T1000 (cell line): ENCODE measurements at regions not wholly inside any gene's neighbourhood (a gene's known extent, or its start where the extent isn't known, plus 50 kb on each side); places are given as distances from the start of the nearest gene placed in this dataset.
"Not testable (repeated sequence)": the region's sequence is repeated elsewhere in the genome, so short reads cannot be mapped to it uniquely, and the experiment has no call there.

ENCODE experiments used
- DNase-seq: peaks from one replicate; lab custom pipeline; 2025; ENCODE audit warnings: mixed read lengths; lab: John Stamatoyannopoulos, UW

DNA sequence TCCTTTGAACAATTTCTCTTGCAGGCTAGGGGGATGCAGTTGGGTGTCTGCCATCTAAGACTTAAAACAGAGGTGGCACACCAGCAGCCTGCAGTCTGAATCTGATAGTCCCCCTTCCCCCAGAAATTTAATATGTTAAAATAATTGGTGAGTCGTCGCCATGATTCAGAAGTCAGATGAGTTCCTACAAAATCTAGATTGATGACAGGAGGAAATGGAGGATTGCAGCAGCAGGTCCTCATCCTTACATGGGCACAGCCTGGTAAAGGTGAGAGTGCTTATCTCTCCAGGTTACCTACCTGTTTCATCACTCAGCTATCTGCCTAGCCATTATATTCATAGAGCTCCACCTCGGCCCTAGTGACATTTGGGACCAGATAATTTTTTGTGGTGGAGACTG is 112.3 kb downstream of the PCSK1 start:
- no peak for DNase-seq

DNA sequence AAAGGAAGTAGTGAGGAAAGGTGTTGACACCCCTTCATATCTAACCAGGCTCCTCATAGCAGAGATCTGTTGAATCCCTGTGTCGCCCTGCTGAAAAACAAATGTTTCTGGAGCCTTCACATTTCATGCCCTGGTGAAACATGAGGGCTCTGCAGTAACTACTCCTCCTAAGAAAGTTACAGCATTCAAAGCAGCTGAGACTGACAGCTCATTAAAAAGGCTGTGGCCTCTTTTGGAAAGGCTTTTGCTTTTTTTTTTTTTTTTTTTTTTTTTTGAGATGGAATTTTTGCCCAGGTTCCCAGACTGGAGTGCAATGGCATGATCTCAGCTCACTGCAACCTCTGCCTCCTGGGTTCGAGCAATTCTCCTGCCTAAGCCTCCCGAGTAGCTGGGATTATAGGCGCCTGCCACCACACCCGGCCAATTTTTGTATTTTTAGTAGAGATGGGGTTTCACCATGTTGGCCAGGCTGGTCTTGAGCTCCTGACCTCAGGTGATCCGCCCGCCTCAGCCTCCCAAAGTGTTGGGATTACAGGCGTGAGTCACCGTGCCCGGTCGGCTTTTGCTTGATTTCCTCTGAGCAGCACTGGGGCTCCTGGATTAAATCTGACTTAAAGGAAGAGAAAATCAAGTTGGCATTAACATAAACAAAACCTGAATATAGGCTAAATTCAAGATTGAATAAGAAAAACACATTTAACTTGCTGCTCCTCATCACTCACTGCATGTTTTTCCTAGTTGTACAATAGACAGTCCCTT is 112.9 kb downstream of the PCSK1 start:
- not testable (repeated sequence) for DNase-seq

DNA sequence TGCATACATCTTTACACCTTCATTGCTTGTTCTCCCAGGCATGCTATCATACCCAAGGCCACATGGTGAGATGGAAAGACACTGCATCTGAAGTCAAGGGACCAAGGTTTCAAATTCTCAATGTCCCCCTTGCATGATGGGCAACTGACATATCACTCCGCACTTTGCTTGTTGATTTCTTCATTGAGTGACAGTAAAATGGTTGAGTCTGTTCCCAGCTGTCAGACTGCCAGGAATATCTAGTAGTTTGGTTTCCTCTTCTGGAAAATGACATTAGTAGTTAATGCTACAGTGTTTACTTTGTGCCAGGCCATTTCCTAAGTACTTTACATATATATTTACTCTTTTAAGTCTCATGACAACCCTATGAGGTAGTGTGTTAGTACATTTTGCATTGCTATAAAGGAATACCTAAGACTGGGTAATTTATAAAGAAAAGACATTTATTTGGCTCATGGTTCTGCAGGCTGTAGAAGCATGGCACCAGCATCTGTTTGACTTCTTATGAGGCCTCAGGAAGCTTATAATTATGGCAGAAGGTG is 114.4 kb downstream of the PCSK1 start:
- no peak for DNase-seq

DNA sequence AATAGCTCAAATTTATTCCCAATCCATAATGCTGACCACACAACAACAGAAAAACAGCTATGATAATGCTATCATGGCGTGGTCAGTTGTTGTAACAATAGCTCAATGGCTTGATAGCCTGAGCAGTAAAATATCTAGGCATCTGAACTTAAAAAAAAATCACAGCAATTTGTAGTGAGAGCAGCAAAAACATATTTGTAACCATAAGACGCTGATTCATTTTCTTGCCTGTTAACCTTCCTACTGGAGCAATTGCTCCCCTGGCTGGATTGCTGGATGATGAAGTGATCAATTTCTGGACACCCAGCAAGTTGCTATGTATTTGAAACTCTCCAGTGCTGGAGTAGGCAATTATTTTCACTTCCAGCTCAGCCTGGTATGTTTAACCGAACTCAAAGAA is 115.1 kb downstream of the PCSK1 start:
- no peak for DNase-seq

DNA sequence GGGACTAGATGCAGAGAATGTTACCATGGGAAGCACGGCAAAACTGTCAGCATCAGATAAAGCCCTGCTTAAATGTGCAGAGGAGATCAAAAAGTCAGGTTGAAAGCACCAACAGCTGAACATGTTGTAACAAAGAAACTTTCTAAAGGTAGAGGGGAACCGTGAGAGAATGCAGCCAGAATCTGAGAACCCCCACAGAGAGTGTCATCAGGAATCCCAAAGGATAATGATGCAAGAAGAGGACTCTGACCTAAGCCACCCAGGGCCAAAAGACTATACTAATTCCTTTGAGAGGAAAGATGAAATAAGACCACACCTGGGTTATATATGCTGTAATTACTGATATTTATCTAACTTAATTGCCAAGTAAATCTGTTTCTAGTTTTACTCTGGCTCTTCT is 116.6 kb downstream of the PCSK1 start:
- no peak for DNase-seq

DNA sequence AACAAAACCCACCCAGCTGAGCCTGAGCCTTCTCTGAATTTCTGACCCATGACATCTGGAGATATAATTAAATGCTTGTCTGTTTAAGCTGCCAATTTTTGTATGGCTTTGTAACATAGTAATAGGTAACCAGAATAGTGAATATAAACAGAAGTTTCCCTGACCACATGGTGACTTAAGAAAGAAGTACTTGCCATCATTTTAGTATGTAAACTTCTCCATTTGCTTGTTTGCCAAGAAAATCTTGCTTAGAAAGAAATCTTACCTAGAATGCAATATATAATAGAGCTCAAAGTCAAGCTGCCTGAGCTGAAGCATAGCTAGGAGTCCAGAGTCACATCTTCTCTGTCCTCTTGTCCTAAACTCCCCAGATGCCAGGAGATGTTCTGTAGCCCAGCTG is 117.0 kb downstream of the PCSK1 start:
- DNase-seq: no peak

DNA sequence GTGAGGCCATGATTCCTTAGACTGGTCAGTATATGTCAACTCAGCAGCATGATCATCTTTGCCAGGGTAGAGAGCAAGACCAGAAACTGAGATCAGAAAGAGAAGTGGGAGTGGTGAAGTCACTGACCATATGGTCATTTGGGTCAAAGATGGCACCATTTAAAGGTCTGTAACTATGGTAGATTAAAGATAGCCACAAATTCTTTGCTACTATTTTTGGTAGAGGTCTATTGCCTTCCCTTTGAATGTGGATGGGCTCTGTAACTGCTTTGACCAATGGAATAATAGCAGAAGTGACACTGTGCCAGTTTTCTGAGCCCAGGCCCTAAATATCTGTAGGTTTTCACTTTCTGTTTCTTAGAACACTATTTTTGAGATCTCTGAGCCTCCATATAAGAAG is 117.6 kb downstream of the PCSK1 start:
- no peak for DNase-seq

DNA sequence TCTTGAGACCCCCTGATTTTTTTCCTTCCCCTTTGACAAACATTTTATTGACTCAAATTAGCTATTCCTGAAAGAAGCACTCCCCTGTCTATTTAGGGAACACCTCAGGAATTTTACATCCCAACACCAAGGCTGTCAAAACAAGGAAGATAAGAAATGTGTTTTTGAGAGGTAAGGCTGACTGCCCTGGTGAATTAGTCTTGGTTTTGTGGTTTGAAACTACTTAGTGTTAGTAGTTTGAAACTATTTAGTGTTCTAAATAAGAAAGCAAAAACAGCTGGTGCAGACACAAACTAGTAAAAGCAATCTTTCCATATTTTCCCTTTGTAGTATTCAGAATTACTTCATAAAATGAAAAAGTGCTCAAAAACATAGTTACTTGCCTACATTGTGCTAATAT is 120.7 kb downstream of the PCSK1 start:
- no peak for DNase-seq

DNA sequence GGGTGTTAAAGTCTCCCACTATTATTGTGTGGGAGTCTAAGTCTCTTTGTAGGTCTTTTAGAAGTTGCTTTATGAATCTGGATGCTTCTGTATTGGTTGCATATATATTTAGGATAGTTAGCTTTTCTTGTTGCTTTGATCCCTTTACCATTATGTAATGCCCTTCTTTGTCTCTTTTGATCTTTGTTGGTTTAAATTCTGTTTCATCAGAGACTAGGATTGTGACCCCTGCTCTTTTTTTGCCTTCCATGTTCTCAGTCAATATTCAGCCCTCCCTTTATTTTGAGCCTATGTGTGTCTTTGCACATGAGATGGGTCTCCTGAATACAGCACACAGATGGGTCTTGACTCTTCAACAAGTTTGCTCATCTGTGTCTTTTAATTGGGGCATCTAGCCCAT is 126.0 kb downstream of the PCSK1 start:
- DNase-seq: not testable (repeated sequence)

DNA sequence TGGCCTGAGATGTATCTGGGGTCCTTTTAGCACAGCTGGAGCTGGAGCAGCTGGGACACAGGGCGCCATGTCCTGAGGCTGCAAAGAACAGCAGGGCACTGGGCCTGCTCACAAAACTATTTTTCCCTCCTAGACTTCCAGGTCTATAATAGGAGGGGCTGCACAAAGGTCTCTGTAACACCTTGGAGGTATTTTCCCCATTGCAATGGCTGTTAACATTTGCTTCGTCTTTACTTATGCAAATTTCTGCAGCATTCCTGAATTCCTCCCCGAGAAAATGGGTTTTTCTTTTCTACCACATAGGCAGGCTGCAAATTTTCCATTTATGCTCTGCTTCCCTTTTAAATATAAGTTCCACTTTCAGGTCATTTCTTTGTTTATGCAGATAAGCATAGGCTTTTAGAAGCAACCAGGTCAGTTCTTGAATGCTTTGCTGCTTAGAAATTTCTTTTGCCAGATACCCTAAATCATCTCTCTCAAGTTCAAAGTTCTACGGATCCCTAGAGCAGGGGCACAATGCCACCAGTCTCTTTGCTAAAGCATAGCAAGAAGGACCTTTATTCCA is 130.8 kb downstream of the PCSK1 start:
- no peak for DNase-seq

DNA sequence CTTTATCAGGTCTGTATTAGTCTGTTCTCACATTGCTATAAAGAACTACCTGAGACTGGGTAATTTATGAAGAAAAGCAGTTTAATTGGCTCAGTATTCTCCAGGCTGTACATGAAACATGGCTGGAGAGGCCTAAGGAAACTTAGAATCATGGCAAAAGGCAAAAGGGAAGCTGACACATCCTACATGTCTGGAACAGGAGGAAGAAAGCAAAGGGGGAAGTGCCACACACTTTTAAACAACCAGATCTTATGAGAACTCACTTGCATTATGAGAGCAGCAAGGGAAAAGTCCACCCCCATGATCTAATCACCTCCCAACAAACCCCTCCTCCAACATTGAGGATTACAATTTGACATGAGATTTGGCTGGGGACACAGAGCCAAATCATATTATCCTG is 132.1 kb downstream of the PCSK1 start:
- DNase-seq: no peak

DNA sequence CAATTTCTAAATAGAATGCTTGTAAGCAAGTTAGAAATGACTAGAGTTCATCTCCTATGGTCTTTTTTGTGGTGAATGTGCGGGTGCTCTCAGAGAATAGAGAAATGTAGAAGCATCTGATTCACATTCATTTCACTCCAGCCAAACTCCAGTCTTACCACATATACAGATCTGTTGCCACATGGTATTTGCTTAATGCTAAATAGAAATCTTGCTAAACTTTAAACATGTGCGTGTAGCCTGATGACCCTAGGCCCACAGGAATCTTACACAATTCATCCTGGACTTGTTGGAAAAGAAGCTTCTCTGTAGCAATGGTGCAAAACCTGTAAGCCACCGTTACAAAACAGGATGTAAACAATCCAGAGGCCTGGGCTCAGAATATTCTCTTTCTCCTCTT is 135.2 kb downstream of the PCSK1 start:
- no peak for DNase-seq

DNA sequence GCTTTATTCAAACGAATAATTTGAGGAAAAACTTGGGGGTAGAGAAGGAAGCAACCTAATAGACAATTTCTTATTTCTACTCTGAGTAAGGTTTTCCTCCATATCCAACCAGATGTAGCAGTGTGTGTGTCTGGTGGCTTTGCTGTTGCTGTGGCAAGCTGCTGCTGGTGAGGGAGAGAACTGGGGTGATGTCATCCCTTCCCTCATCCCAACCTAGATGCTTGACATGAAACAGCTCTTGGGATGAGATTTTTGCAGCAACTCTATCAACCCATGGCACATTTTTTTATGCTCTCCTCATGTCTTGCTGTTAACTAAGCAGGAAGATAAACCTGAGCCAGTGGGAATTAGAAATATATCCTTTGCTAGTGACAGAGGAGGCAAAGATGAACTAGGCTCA is 135.8 kb downstream of the PCSK1 start:
- no peak for DNase-seq

DNA sequence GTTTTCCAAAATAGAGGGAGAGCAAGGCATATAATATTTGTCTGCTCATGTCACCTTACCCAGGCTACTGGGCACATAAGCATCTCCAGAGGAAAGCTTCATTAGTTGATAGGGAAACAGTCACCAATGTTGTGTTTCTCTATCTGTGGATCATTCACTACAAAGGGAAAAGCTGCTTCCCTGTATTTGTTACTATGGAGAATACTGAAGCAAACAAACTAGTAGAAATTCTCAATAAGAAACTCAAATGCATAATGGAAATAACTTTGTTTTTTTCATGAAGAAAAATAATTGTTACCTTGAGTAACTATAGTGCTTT is 138.2 kb downstream of the PCSK1 start:
- no peak for DNase-seq

DNA sequence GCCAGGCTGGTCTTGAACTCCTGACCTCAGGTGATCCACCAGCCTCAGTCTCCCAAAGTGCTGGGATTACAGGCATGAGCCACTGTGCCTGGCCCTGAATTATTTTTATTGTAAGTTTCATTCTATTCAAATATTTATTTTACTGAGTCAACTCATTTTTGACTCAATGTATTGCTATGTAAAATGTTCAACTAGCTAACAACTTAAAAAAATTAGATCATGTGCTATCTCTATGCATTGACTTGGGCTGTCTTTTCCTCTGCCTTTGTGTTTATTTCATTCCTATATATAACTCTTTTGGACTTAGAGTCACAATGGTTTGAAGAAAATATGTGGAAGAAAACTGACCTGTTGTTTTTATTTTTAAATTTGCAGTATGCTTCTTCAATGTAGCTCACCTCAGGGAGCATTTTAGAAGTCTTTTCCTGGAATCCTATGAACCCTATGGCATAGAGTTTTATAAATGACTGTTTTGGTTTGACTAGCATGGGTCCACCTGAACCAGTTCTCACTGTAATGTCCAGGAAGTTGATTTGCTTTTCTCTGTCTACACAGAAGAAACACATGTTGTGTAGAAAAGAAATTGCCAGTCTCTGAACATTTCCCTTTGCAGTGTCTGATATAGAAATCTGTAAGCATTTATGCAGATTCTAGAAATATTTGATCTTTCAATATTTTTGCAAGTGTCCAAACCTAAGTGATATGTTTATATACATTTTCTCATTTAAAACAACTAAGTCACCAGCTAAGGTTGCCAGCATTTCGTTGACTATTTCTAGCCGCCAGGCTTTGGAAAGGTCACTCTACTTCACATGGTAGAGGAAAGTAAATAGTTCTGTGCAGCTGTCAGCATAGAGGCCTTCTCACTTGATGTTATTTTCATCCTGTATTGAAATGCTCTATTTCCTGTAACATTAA is 138.8 kb downstream of the PCSK1 start:
- no peak for DNase-seq

DNA sequence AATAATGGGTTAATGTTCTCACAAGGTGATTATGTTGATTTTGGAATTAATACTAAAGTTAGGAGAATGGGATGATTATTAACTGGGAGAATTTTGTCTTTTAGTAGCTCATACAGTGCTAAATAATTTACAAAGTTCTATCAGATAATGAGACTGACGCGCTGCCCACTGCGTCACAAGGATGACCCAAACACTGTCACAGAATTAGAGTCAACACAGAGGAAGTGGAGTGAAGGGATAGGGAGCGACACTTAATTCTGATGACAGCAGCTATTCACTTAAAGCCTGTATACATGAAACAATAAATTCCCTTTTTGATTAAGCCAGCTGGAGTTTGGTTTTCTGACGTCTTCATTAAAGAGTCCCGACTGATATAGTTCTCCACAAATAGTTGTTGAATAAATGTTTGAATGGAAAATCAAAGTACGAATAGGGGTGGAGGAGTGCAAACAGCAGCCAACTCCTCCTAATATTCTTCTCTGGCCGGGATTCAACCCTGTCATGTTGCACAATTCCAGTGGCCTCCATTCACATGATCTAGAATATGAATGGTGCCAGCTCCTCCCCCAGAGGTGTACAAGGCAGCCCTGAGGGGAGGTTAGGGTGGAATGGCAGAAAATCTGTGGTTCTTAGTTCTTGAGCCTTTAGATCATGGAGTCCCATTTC is 140.3 kb downstream of the PCSK1 start:
- no peak for DNase-seq

DNA sequence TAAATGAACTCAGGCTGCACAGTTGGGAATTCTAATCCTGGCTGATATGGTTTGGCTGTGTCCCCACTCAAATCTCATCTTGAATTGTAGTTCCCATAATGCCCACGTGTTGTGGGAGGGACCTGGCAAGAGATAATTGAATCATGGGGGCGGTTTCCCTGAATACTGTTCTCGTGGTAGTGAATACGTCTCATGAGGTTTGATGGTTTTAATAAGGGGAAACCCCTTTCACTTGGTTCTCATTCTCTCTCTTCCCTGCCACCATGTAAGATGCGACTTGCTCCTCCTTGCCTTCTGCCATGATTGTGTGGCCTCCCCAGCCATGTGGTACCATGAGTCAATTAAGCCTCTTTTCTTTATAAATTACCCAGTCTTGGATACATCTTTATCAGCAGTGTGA is 143.8 kb downstream of the PCSK1 start:
- not testable (repeated sequence) for DNase-seq

DNA sequence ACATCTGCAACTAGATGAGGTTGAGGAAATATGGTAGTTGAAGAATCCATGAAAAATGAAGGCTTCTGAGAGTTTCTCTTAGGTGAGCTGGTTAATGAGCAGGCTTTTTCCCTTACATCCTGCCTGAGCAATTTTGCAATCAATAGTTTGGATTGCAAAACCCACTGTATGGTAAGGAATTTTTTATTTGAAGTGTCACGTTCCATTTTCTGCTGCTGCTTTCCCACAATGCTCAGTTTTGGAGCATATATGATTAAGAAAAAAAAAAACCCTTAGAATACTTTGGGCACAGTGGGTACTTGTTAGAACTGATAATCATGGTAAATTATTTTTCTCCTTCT is 144.2 kb downstream of the PCSK1 start:
- no peak for DNase-seq

DNA sequence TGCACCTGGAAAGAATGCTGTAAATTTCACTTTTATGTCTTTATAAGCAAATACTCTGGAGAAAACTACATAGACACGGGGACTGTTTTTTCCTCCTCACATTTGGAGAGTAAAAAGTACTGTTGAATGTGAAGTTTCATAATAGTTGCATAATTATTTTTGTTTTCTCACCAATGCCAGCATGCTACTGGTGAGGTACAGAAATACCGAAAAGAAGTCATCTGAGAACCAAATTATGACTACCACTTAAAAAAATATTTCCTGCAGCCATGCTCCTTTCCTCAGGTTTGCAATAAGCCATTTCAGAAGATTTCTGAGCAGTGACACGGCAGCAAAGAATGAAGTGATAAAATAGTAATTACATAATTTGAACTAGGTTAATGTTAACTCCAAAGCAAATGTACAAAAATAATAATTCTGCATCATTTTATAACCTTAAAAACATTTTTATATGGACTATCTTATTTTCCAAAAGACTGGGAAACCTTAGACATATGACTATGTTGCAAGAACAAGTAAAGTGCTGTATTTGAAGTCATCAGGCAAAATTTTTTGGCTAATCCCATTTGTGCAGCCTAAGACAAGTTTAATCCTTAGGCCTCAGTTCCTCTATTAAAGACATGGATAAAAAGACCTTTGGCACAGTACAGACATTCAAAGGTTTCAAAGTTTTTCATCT is 144.7 kb downstream of the PCSK1 start:
- no peak for DNase-seq

DNA sequence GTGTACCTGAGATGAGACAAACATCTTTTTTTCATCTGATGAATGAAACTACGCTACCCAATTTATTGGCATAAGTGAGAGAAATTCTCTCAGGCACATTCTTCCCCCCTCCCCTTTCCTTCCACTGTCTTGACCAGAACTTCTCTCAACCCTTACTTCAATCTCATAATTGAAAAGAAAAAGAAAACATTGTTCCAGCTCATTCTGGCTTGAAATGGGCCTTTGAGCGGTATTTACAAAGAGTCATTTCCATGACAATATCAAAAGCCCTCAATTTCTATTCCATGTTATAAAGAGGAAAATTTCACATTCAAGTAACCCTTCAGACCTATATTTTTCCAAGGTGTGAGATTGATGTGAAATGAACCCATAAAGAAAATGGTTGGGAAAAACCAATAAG is 145.9 kb downstream of the PCSK1 start:
- no peak for DNase-seq

DNA sequence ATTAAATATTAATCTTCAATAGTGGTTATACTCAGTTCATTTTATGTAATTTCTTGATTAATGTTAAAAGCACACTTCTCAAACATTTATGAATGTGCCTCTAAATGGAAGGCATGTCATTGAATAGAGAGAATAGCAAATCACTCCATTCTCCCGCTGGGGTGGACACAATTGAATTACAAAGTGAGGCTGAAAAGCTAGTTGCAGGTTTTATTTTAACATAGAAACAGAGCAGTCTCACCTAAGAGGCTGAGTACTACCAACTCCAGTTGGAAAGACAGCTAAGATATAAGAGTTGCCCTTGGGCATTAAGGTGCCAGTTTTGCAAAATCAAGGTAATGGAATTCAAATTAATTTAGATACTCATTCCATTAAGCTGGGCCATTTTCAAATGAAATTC is 147.2 kb downstream of the PCSK1 start:
- DNase-seq: no peak
